ENCODE measurements at regions not wholly inside any gene's neighbourhood (a gene's known extent, or its start where the extent isn't known, plus 50 kb on each side); places are given as distances from the start of the nearest gene placed in this dataset.

DNA sequence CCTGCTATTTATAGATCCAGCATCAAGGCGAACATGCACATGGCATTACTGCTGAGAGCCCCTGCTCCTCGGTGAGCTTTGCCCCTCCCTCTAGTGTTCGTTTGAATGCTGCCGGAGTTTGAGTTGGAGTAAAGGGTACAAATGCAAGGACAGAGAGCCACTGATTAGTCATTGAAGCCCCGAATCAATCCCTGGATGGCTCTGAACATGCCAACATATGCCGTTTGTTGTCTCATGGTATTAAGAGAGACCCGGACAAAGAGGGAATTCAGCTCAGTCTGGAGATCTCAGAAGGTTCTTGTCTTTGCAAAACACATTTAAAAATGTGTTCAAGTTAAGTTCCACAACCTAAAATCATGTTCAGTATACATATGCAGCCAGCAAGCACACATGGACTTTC is 789.2 kb upstream of the NR2F2 start:
- DNase-seq (ENCODE audit: low read depth), result no peak

DNA sequence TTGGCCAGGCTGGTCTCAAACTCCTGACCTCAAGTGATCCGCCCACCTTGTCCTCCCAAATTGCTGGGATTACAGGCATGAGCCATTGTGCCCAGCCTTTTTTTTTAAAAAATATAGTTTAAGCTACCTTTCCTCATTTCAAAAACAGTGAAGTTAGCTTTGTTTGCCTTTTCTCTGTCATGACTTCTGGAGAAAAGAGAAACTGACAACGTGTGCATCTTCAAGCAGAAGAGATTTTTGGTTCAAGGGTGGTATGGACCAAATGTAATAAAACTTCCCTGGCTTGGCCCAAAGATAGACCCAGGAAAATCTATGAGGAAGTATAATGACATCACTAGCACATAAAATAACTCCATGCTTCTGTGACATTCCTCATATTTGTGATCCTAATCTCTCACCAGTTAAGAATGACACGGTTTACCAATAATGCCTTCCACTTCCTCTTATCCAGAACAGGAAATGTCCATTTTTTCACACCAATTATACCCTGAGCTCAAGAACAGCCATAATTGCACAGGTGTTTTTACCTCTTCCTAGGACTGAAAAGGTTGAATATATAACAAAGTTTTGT is 781.2 kb upstream of the NR2F2 start:
- DNase-seq (ENCODE audit: low read depth), result no peak

DNA sequence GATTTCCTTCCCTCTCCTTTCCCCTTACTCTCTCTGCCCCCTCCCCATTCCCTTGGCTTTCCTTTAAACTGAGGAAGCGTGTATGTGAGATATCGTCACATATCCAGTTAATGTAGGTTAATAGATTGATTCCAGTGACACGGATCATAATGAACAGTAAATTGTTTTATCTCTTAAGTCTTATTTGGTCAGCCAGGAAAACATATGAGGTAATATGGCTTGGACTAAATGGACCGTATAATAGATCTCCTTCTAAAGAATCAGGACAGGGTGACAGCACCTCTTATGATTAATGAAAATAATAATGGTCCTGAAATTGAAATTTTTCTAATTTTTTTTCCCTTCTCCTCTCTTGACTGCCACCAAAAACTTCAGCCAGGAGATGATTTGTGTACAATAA is 779.8 kb upstream of the NR2F2 start:
- DNase-seq (ENCODE audit: low read depth), result no peak

DNA sequence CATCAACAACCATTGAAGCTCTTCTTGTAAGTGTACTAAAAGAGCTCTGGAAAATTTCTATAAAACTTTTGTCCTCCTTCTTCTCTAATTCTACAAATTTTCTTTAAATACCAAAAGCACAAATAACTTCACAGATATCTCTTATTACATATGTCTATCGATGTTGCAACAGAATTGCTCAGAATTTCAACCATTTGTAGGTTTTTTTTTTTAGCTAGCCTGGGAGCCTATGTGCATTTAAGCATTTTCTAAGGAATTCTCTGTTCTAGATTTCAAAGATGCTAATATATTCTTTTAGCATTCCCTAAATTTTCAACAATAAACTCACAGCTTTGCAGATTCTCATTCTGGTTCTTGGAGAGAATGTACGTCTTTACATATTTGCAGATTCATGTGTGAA is 774.3 kb upstream of the NR2F2 start:
- DNase-seq (ENCODE audit: low read depth), result no peak

DNA sequence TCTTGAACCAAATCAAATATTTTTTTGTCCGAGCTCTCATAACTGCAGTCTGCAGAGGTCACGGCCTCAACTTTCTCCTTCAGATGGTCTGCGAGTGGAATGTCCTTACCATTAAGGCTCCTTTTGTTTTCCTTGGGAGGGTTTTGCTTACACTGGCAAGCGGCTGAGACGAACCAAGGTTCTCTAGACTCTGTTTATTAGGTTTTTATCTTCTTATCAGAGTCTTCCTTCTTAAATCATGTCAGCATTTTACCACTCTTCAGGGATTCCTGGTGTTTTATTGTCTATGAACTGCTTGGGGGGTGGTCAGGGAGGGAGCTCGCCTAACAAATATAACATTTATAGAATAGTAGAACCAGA is 773.7 kb upstream of the NR2F2 start:
- DNase-seq (ENCODE audit: low read depth), result no peak

DNA sequence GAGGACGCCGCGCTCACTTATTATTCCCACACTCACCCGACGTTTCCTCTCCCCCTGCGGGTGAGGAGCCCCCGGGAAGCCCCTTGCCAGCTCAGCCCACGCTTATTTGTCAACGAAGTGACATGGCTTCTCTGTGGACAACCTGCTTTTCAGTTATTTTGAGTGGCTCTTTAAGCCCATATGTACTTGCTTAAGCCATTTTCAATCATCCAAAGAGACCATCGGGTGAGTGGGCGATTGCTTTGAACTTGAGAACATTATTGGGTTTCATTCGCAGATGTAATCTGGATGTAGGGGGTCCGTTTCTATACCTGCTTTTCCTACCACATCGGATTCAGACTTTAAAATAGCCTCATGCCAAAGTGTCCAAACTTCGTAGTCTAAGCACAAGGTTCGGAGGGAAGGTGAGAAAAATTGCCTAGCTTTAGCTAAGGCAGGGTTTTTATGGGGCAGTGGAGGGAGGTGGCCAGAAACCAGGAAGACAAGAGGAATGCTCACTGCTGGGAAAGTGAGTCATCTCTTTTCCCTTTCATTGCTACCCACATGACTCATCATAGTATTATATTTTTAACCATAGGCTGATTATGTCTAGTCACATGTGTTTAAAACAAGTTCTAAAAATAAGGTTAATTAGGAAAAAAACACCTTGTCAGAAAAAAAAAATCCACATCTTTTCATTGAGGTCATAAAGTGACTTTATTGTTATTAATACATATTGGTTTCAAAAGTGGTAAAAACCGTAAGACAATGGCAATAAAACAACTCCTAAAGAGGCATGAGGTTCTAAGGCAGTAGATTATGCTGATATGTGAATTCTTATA is 773.1 kb upstream of the NR2F2 start:
- peak; percentile 86 for DNase-seq (ENCODE audit: low read depth)

DNA sequence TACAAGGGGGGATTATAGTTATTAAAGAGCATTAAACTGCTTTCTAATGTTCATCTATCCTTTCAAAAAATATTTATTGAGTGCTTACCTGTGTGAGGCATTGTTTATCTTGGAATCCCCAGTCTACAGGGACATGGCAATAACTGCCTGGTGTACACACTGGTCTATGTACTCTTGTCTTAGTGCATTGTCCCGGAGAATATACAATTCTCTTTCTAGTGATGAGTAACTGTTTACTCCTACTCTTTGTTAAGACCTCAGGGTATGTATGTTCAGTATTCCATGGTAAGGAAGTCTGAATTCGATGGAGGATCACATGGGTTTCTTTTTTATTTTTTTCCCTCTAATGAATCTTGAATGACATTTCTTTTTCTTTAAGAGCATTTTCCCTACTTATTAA is 772.4 kb upstream of the NR2F2 start:
- no peak for DNase-seq (ENCODE audit: low read depth)

DNA sequence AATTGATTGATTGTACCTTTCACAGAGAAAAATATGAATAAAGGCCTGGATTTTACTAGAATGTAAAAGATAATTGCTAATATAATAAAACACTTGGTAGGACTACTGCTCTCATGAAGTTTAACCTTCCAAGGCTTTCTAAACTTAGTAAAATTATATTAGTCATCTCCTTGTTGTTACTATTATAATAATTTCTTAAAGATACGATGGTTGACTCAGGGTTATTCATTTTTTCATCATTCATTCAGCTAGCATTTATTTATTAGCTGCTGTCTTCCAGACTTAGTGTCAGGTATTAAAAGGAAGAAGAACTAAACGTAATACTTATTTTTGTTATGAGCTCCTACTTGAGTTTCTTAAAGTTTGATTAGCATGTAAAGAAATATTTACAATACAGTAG is 771.6 kb upstream of the NR2F2 start:
- no peak for DNase-seq (ENCODE audit: low read depth)

DNA sequence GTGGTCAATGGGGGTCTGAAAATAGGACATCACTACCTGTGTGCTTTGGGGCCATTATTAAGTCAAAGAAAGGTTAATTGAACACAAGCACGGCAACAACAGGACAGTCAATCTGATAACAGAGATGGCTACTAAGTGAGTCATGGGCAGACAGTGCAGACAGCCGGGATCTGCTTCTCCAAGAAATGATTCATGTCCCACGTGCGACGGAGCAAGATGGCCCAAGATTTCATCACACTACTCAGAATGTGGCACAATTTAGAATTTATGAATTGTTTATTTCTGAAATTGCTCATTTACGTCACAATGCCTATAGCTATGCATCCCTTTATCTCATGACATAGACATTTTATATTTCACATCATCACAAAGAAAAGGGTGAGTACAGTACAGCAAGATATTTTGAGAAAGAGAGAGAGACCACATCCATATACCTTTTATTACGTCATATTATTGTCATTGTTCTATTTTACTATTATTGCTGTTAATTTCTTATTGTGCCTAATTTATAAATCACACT is 770.6 kb upstream of the NR2F2 start:
- peak; percentile 83 for DNase-seq (ENCODE audit: low read depth)

DNA sequence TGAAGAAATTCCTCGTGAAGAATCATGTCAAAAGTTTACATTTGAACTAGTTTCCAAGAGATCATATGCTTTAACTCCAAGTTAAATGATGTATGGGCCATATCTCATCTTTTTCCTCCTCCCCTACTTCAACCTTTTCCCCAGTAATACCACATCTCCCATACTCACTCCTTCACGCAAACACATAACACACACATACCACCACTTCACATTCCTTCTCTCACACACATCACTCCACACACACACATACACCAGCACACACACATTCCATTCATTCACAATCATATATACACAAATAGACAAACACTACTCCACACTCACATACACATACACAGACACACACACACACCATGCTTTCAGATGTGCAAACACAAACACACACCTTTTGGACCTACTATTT is 769.0 kb upstream of the NR2F2 start:
- no peak for DNase-seq (ENCODE audit: low read depth)

DNA sequence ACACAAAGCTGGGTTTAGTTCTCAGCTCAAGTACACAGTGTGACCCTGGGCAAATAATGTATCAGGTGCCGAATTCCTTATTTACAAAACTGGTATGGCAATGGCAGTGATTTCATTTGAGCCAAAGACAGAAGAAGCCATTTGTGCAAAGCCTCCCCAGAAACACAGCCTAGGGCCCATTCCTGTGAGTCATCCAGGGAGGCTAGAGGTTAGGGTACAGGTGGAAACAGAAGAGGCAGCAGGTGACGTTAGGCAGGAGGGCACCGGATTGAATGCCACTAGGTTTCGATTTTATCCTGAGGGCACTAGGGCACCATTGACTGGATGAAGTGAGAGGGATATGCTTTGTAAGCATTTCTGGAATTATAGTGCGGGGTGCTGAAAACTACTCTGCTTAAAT is 766.9 kb upstream of the NR2F2 start:
- no peak for DNase-seq (ENCODE audit: low read depth)

DNA sequence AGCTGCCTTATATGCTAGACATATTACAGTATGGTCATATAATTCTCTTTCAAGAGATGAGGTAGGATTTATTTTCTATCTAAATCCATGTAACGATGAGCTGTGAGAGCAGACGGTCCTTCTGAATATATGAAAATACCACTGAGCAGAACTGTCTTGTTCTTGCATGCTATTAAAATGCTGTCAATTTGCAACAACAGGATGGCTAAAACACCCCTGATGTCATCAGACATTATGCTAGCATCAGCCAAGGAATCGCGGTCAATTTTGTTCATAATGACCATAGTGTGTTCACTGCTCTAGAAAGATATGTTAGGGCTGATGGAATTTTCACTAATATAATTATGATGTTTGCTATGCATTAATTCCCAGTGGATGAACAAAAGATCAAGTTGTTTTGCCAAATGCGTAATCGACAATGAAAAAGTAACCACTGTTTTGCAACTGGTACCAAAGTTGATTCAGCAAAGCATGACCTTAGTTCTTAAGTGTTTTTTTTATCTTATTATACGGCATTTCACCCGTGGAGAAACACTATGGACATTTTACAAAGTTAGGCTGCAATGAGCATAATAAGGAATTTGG is 765.4 kb upstream of the NR2F2 start:
- DNase-seq (ENCODE audit: low read depth), result no peak

DNA sequence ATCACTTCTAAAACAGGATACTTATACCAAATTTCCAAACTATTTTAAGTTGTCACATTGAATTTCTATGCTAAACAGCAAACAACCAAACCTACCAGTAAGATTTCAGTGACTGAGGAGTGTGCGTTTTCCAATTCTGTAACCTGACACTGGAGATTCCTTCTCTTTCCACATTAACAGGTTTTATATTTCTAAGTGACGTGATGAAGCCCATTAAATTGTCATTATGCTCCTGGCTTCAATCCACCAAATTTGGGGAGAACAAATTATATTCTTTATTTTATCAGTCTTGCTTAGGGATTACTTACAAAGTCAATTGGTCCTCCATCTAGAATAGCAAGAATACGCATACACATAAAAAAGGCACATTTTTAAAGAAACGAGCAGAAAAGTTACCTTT is 764.8 kb upstream of the NR2F2 start:
- no peak for DNase-seq (ENCODE audit: low read depth)

DNA sequence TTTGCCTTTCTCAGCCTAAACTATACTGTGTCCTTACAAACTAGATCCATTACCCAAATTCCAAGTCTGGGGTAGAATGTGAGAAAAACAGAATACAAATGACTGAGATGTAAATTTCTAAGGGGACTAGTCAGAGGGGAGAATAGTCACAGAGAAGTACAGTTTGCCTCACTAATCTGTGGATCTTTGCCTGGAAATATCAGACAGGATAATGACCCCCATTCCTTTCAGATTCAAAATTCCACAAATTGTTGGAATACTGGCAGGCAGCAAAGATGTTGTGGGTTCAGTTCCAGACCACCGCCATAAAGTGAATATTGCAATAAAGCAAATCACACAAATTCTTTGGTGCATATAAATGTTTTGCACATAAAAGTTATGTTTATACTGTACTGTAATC is 762.8 kb upstream of the NR2F2 start:
- DNase-seq (ENCODE audit: low read depth), result no peak

DNA sequence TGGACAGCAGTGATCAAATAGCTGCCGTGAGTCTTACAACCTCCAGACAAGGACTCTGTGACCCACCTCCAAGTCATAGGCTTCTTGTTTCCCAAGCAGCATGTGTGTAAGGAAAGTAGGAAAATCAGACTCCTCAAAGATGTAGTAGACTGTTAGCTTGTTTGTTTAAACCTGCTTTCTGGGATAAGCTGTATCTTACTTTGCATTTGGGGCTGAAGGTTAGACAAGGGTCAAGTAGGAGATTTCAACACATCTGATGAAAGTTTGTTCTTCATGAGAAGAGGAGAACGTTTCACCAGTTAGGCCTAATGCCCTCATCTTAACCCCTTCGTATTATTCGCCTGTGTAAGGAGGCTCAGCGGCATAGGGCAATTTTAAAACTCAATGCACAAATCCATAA is 756.4 kb upstream of the NR2F2 start:
- DNase-seq (ENCODE audit: low read depth), result no peak

DNA sequence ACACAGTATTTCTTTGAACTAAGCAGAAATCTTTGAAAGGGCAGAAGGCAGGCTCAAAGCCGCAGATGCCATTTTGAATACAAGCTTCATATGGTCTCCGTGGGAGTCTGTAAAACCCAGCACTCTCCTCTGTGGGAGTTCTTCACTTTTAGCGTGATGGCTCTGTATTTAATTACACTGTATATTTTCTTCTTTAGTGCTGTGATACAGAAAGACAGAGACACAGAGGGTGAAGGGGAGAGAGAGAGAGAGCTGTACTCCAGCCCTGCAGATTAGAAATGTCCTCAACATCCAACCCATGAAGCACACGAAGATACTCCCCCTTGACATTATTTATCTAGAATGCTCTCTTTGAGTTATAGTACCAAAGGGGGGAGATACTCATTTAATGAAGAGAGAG is 752.6 kb upstream of the NR2F2 start:
- no peak for DNase-seq (ENCODE audit: low read depth)

DNA sequence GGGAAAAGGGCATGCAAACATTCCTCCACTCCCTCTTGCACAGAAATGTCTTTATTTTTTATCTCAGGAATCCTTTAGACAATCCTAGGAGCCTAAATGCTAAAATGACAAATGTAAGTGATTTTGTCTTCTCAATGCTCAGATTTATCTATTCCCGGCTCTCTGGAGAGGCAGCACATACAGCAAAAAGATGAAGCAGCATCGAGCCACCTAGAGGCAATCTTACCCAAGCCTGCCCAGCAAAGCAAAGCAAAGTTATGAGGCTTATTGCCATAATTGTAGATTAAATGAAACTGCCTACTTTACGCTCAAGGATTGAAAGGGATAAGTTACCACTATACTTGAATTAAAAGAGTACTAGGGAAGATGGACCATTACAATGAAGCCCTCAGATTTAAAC is 750.4 kb upstream of the NR2F2 start:
- no peak for DNase-seq (ENCODE audit: low read depth)

DNA sequence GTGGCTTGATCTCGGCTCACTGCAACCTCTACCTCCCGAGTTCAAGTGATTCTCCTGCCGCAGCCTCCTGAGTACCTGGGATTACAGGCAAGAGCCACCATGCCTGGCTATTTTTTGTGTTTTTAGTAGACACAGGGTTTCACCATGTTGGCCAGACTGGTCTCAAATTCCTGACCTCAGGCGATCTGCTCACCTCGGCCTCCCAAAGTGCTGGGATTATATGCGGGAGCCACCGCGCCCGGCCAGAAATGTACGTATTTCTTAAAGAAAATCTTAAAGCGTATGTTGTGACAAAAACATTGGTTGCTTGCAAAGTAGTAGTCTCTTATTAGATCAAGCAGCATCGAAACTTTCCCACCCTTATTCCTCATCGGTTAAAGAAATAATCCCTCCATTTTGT is 748.9 kb upstream of the NR2F2 start:
- no peak for DNase-seq (ENCODE audit: low read depth)

DNA sequence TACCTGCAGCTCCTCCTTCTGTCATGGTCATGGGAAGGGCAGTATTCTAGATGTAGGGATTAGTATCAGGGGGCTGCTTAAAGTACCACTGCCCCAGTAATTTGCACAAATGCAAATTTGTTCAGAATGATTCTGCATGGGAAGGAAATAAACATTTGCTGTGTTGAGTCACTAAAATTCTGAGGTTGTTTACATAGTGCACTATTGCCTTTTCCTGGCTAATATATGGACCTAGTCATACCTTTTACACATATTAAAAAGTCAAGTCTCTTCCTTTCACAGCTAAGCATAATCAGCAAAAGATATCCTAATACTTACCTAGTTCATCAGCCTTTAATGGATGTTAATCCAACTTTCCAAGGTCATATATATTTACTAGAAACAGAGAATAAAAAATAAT is 746.4 kb upstream of the NR2F2 start:
- DNase-seq (ENCODE audit: low read depth), result no peak

DNA sequence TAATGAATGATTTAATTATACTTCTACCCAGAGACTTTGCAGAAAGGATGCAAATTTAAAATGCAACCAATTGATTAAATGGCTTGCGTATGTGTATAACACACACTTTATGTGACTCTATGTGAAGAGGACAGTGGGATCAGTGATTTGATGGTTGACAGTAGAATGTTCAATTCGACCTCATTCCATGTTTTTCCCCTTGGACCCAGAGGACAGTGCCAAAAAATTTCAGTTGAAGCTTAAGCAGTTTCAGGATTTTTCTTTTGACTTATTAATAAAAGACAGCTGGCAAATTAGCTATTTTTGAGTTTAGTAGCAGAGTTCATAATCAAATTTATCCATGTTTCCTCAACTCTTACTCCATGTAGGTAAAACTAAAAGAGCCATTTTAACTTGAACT is 742.4 kb upstream of the NR2F2 start:
- DNase-seq (ENCODE audit: low read depth), result no peak

DNA sequence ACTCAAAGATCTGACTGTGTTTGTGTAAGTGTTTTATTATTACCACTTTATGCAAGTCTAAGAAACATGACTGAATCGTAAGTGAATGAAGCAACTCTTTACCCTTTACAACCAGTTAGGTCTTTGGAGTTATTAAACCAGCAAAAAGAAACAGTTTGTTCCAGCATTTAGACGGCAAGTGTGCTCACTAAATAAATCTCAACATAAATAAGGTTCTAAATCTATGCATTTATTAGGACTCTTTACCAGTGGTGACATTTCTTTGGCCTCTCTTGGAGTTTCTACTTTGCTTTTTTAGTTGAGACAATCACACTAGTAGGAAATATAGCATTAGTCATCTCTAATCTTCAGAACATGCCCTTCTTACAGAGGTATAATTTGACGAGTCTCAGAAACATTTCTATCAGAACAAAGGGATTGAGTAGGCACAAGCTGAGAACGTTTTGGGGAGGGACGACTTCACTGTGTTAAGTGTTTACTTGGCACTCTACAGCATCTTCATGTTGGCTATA is 739.9 kb upstream of the NR2F2 start:
- DNase-seq (ENCODE audit: low read depth), result no peak

DNA sequence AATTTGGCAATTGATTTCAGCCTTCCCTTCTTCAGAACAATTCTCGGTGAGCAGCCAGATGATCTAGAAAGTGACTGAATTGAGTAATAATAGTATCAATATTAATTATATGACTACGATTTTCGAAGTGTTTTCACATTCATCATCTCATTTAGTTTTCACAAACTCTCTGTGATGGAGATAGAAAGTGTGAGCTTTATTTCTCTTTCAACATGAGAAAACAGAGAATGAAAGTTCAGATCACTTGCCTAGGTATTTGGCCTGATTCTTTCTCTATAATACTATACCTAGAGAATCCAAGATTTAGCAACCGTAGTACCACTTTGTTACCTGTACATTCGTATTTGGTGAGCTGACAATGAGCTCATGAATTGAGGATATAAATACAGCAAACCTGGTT is 739.2 kb upstream of the NR2F2 start:
- no peak for DNase-seq (ENCODE audit: low read depth)

DNA sequence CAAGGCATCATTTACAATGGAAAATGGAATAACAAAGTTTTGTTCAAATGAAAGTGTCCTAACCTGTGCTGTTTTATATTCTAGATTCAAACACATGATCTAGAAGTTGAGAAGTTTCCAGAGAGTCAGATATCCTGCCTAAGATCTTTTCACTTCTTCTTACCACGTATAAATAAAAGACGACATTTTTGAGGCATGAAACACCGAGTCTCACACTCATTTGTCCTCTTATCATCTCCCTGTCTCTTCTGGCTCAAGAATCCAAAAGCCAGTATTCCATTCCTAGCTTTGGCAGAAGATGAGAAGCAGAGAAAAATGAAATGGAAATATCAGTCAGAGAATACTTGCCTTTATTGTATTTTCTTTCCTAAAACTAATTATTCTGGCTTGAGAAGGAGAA is 738.6 kb upstream of the NR2F2 start:
- DNase-seq (ENCODE audit: low read depth), result no peak

Data from myocyte (in vitro differentiated cells).